IMR-90 (cell line): ENCODE measurements at regions not wholly inside any gene's neighbourhood (a gene's known extent, or its start where the extent isn't known, plus 50 kb on each side); places are given as distances from the start of the nearest gene placed in this dataset.

Experiments used
- ATAC-seq: fragments of 200-7000 bp; cut with Tn5 transposase; 2 replicates; pipeline ENCODE4 v1.9.1; 2020; ENCODE audit warnings: low read depth, mild to moderate bottlenecking, moderate library complexity
- BruUV-seq: library from RNA; stranded (reverse); fragments of 400-500 nt; replicated peaks from 2 replicates; lab custom pipeline; 2021; lab: Mats Ljungman, UMichigan
- CTCF ChIA-PET: fragments of 300-600 bp; formaldehyde crosslinking; extraction: SDS; loops from one replicate; lab custom pipeline; 2021; ENCODE audit warnings: antibody characterized with exemption; lab: Yijun Ruan, JAX
- POLR2A ChIA-PET: fragments of 300-600 bp; sonication (Branson Sonifier 250); formaldehyde crosslinking; loops from one replicate; lab custom pipeline; 2022; ENCODE audit warnings: antibody characterized with exemption; ENCODE audit not compliant: unreplicated experiment; lab: Charles Lee
- DNase-seq: peaks from one replicate; pipeline ENCODE4 v3.0.0; 2013
- H2AFZ ChIP-seq: replicated peaks from 2 replicates; pipeline ENCODE3; 2013; ENCODE audit warnings: low read length, mild to moderate bottlenecking; ENCODE audit not compliant: poor library complexity
- H2AK5ac ChIP-seq: 2 replicates; pipeline ENCODE4 v1.6.1; 2013; ENCODE audit warnings: low read depth, low read length, inconsistent platforms
- H2AK9ac ChIP-seq: replicated peaks from 2 replicates; pipeline ENCODE3; 2013; ENCODE audit warnings: mild to moderate bottlenecking, low read depth, low read length, moderate library complexity; ENCODE audit not compliant: poor library complexity
- H2BK120ac ChIP-seq: 2 replicates; pipeline ENCODE4 v1.6.1; 2013; ENCODE audit warnings: low read depth, low read length, inconsistent platforms
- H2BK15ac ChIP-seq: 3 replicates; pipeline ENCODE4 v1.6.1; 2013; ENCODE audit warnings: low read depth, low read length, inconsistent platforms
- H2BK20ac ChIP-seq: 2 replicates; pipeline ENCODE4 v1.6.1; 2013; ENCODE audit warnings: low read depth, mild to moderate bottlenecking, inconsistent platforms, low read length, moderate library complexity
- H2BK5ac ChIP-seq: 2 replicates; pipeline ENCODE4 v1.6.1; 2013; ENCODE audit warnings: mild to moderate bottlenecking, low read depth, low read length, inconsistent platforms; ENCODE audit not compliant: poor library complexity, severe bottlenecking
- H3K14ac ChIP-seq: replicated peaks from 2 replicates; pipeline ENCODE4 v1.6.1; 2013; ENCODE audit warnings: low read depth, low read length, inconsistent platforms
- H3K18ac ChIP-seq: 2 replicates; pipeline ENCODE4 v1.6.1; 2013; ENCODE audit warnings: low read depth, low read length, control low read depth
- H3K23ac ChIP-seq: 2 replicates; pipeline ENCODE4 v1.6.1; 2013; ENCODE audit warnings: low read depth, low read length, inconsistent platforms
- H3K27ac ChIP-seq: 2 replicates; pipeline ENCODE4 v1.5.1; 2013; ENCODE audit warnings: mild to moderate bottlenecking, control low read depth, low read length; ENCODE audit not compliant: insufficient read depth
- H3K27me3 ChIP-seq: 2 replicates; pipeline ENCODE4 v1.6.1; 2013; ENCODE audit warnings: low read length; ENCODE audit not compliant: control insufficient read depth, insufficient read depth
- H3K36me3 ChIP-seq: 2 replicates; pipeline ENCODE4 v1.6.1; 2013; ENCODE audit warnings: low read length, mixed read lengths; ENCODE audit not compliant: control insufficient read depth, insufficient read depth
- H3K4ac ChIP-seq: 2 replicates; pipeline ENCODE4 v1.6.1; 2013; ENCODE audit warnings: low read depth, low read length, inconsistent platforms
- H3K4me1 ChIP-seq: 2 replicates; pipeline ENCODE4 v1.6.1; 2013; ENCODE audit warnings: low read length, mixed read lengths; ENCODE audit not compliant: control insufficient read depth, insufficient read depth
- H3K4me2 ChIP-seq: 2 replicates; pipeline ENCODE4 v1.6.1; 2013; ENCODE audit warnings: low read depth, mild to moderate bottlenecking, control low read depth, low read length, moderate library complexity
- H3K4me3 ChIP-seq: 2 replicates; pipeline ENCODE4 v1.5.1; 2013; ENCODE audit warnings: low read depth, mild to moderate bottlenecking, control low read depth, low read length, moderate library complexity; ENCODE audit not compliant: insufficient read depth
- H3K56ac ChIP-seq: 2 replicates; pipeline ENCODE4 v1.6.1; 2013; ENCODE audit warnings: low read length, inconsistent platforms; ENCODE audit not compliant: insufficient read depth; ENCODE audit errors: extremely low read depth
- H3K79me1 ChIP-seq, 2 experiments: 2 replicates each; pipeline ENCODE4 v1.6.1; 2013; ENCODE audit warnings: low read length in 2 of 2, inconsistent platforms in 1 of 2, low read depth in 1 of 2
- H3K9ac ChIP-seq: 2 replicates; pipeline ENCODE4 v1.6.1; 2013; ENCODE audit warnings: low read depth, low read length, control low read depth
- H3K9me1 ChIP-seq: 2 replicates; pipeline ENCODE4 v1.6.1; 2013; ENCODE audit warnings: low read length, inconsistent platforms; ENCODE audit not compliant: insufficient read depth
- H3K9me3 ChIP-seq: 2 replicates; pipeline ENCODE4 v1.6.1; 2013; ENCODE audit warnings: low read length; ENCODE audit not compliant: control insufficient read depth, insufficient read depth
- H4K20me1 ChIP-seq: 2 replicates; pipeline ENCODE4 v1.6.1; 2013; ENCODE audit warnings: low read length, inconsistent platforms; ENCODE audit not compliant: insufficient read depth
- H4K5ac ChIP-seq: 2 replicates; pipeline ENCODE4 v1.6.1; 2013; ENCODE audit warnings: mild to moderate bottlenecking, low read depth, low read length, control low read depth
- H4K8ac ChIP-seq, 2 experiments: 2 replicates each; pipeline ENCODE4 v1.6.1; 2013; ENCODE audit warnings: low read depth in 2 of 2, low read length in 2 of 2, control low read depth in 1 of 2, inconsistent platforms in 1 of 2
- H4K91ac ChIP-seq: 2 replicates; pipeline ENCODE4 v1.6.1; 2013; ENCODE audit warnings: low read depth, low read length, inconsistent platforms; ENCODE audit not compliant: insufficient read depth
- BHLHE40 ChIP-seq: fragments of 150-350 bp; IDR thresholded peaks from 2 replicates; pipeline ENCODE4 v1.6.1; 2016; ENCODE audit warnings: mild to moderate bottlenecking, low read depth, low read length
- CEBPB ChIP-seq: IDR thresholded peaks from 2 replicates; pipeline ENCODE4 v1.6.1; 2012; ENCODE audit warnings: low read depth, low read length, improper control_type of control experiment
- CHD1 ChIP-seq: IDR thresholded peaks from 2 replicates; pipeline ENCODE4 v1.6.1; 2012; ENCODE audit warnings: low read depth, low read length, improper control_type of control experiment
- FOS ChIP-seq: fragments of 150-350 bp; IDR thresholded peaks from 2 replicates; pipeline ENCODE4 v1.6.1; 2016; ENCODE audit warnings: low read depth, low read length
- MAZ ChIP-seq: IDR thresholded peaks from 2 replicates; pipeline ENCODE4 v1.6.1; 2012; ENCODE audit warnings: low read depth, mild to moderate bottlenecking, low read length, improper control_type of control experiment, moderate library complexity, borderline replicate concordance
- RFX5 ChIP-seq: IDR thresholded peaks from 2 replicates; pipeline ENCODE4 v1.8.0; 2012; ENCODE audit warnings: low read depth, mild to moderate bottlenecking, low read length, moderate library complexity
- WGBS, 2 experiments: methylation state at CpG; one replicate each; pipeline versions ENCODE4 v1.1.5 to v1.1.7; 2013; ENCODE audit warnings: missing lambda C conversion rate in 2 of 2; ENCODE audit not compliant: insufficient read length in 1 of 2; ENCODE audit errors: extremely low coverage in 2 of 2; 5-methylcytosine and 5-hydroxymethylcytosine counted together
- dilution Hi-C: fragments of 300-500 bp; cut with HindIII; formaldehyde crosslinking; loops from one replicate; pipeline ENCODE4 v1.14.3; 2018; ENCODE audit warnings: low sequenced_read_pairs; ENCODE audit not compliant: unreplicated experiment
- in situ Hi-C: fragments of 300-500 bp; cut with MboI; formaldehyde crosslinking; loops from 3 replicates; pipeline ENCODE4 v1.14.3; 2019; ENCODE audit warnings: low sequenced_read_pairs, inconsistent platforms, mixed read lengths
- intact Hi-C: fragments of 100-400 bp; cut with micrococcal nuclease; formaldehyde crosslinking; loops from 2 replicates; pipeline ENCODE4 v1.10.0; 2022

DNA sequence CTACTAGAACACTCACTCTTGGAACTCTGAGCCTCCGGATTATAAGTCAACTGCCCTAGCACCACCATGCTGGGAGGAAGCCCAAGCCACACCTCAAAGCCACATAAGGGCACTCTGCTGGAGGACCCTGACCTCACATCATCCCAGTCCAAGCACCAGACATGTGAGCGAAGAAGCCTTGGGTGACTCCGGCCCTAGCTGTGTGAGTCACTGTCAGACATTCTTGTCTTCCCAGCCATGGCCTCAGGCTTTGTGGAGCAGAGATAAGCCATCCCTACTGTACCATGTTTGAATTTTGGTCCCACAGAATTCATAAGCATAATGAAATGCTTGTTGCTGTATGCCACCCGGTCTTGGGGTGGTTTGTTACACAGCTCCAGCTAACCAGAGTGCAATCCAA is 247.7 kb downstream of the SOD2 start:
- Histone ChIP-seq H3K56ac (no peak overlapping the region), H2AK9ac (no peak overlapping the region), H2AFZ (no peak overlapping the region), H3K4me1 (no peaks in the 10 kb centered on the region), H3K9me1 (no peaks in the 10 kb centered on the region), H3K36me3 (no peaks in the 10 kb centered on the region), H3K27ac (no peak overlapping the region), H3K79me1 (no peaks in the 10 kb centered on the region), H3K27me3 (no peaks in the 10 kb centered on the region), H3K4ac (no peak overlapping the region), H3K18ac (no peak overlapping the region), H2BK15ac (no peak overlapping the region), H3K4me2 (no peak overlapping the region), H3K4me3 (no peak overlapping the region), H4K8ac (no peak overlapping the region), H2AK5ac (no peak overlapping the region), H3K14ac (no peak overlapping the region), H2BK120ac (no peak overlapping the region), H4K5ac (no peak overlapping the region), H3K9ac (no peak overlapping the region), H4K20me1 (no peaks in the 10 kb centered on the region), H2BK5ac (no peak overlapping the region), H4K91ac (no peak overlapping the region), H3K23ac (no peak overlapping the region), H3K9me3 (no peaks in the 10 kb centered on the region), H2BK20ac (no peak overlapping the region)
- ATAC-seq (no peak), DNase-seq (no peak)
- no TSS peak for BruUV-seq
- intact Hi-C loops (no loop called here), in situ Hi-C loops (no loop called here), dilution Hi-C loops (no loop called here)
- TF ChIP-seq MAZ, result no peak
- TF ChIP-seq CEBPB, result no peak
- TF ChIP-seq FOS, result no peak
- no peak for TF ChIP-seq RFX5
- no peak for TF ChIP-seq BHLHE40
- TF ChIP-seq CHD1, result no peak
- 100% methylated on average over 1 of the region's 4 CpGs; no CpG with 5 or more reads in 1 of the 2 experiments for WGBS, 2 experiments
- ChIA-PET CTCF (no interaction called here), POLR2A (no interaction called here)
